Calu3 (cell line): ENCODE measurements at regions not wholly inside any gene's neighbourhood (a gene's known extent, or its start where the extent isn't known, plus 50 kb on each side); places are given as distances from the start of the nearest gene placed in this dataset.

ENCODE experiments used
- BruUV-seq: library from RNA; stranded (reverse); fragments of 400-500 nt; replicated peaks from 2 replicates; lab custom pipeline; 2021; lab: Mats Ljungman, UMichigan
- CTCF ChIA-PET: fragments of 300-600 bp; sonication (Branson Sonifier 250); formaldehyde crosslinking; loops from one replicate; lab custom pipeline; 2022; ENCODE audit warnings: antibody characterized with exemption; lab: Charles Lee
- DNase-seq: peaks from one replicate; pipeline ENCODE4 v3.0.0; 2022
- H3K27ac Mint-ChIP-seq: one replicate; pipeline ENCODE4 v1.8.0; 2022; ENCODE audit warnings: mixed read lengths; ENCODE audit not compliant: unreplicated experiment
- H3K27me3 Mint-ChIP-seq: one replicate; pipeline ENCODE4 v1.8.0; 2022; ENCODE audit warnings: mixed read lengths; ENCODE audit not compliant: unreplicated experiment
- H3K36me3 Mint-ChIP-seq: one replicate; pipeline ENCODE4 v1.8.0; 2022; ENCODE audit warnings: mild to moderate bottlenecking, moderate library complexity, mixed read lengths; ENCODE audit not compliant: insufficient read depth, unreplicated experiment
- H3K4me1 Mint-ChIP-seq: one replicate; pipeline ENCODE4 v1.8.0; 2022; ENCODE audit warnings: mild to moderate bottlenecking, low read depth, mixed read lengths; ENCODE audit not compliant: unreplicated experiment
- H3K4me3 Mint-ChIP-seq: one replicate; pipeline ENCODE4 v1.8.0; 2022; ENCODE audit warnings: mild to moderate bottlenecking, low read depth, moderate library complexity, mixed read lengths; ENCODE audit not compliant: unreplicated experiment
- H3K9me3 Mint-ChIP-seq: one replicate; pipeline ENCODE4 v1.8.0; 2022; ENCODE audit warnings: low read depth, mixed read lengths; ENCODE audit not compliant: unreplicated experiment
- intact Hi-C: fragments of 100-400 bp; cut with micrococcal nuclease; formaldehyde crosslinking; loops from one replicate; pipeline ENCODE4 v1.10.0; 2022; ENCODE audit not compliant: unreplicated experiment
- TF ChIP-seq, protein P1 (sequence below): fragments of 200-600 bp; IDR thresholded peaks from one replicate; pipeline ENCODE4 v1.8.0; 2022; ENCODE audit warnings: antibody characterized with exemption; ENCODE audit not compliant: unreplicated experiment

DNA sequence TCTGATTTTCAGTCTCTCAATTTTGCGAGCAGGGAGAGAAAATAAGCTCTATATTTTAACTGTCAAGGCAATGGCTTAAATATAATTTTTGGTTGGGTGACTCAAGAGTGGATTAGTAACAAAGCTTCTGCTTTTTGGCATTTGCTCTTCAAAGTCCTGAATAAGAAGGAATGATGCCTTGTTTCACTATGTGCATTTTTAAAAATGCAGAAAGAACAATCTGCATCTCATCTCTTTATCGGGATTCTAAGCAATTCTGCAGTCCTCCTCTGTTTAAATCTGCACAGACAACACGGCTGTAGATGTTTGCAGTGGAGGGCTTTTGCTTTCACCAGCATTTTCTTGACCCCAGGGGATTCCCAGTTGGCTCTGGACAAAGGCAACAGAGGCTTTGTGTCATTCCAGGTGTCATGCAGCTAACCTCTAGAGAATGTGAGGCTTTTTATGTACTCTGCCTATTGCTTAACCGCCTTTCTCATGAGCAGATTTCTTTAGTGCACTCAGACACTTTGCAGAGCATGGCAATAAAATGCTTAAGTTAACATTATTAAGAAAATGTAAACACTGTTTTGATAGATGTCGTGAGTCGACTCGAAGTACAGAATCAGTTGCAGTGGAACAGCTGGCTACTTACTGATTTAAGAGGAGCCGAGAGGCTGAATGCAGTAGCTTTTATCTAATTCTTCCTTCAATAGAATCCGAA is 783.2 kb upstream of the NEGR1 start:
- CTCF ChIA-PET, result no interaction called here
- no peak overlapping the region for H3K27ac Mint-ChIP-seq
- no peak overlapping the region for H3K4me3 Mint-ChIP-seq

DNA sequence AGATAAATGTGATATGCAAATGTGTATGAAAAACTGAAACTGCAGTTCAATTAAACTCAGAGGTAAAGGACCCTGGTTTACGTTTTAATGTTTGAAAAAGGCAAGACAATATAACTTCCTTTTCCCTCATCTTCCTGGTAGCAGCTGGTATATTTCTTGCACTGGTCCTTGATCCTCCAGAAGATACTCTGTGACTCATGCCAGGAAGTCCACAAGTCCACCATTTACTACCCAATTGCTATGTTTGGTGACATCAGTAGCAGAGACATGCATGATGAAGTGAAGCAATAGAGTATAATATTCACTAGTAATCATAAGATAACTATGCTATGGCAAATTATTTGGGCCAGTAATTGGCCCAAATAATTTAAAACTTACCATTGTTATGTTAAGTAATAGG is 774.5 kb upstream of the NEGR1 start:
- peaks cover 10% of the 10 kb centered on the region for H3K9me3 Mint-ChIP-seq
- BruUV-seq, result no TSS peak
- H3K4me3 Mint-ChIP-seq, result no peak overlapping the region
- H3K4me1 Mint-ChIP-seq, result no peaks in the 10 kb centered on the region
- no peaks in the 10 kb centered on the region for H3K36me3 Mint-ChIP-seq
- no peak for DNase-seq
- no peak overlapping the region for H3K27ac Mint-ChIP-seq
- intact Hi-C loops, result no loop called here
- CTCF ChIA-PET, result no interaction called here
- H3K27me3 Mint-ChIP-seq, result no peaks in the 10 kb centered on the region
- TF ChIP-seq, protein P1, sequence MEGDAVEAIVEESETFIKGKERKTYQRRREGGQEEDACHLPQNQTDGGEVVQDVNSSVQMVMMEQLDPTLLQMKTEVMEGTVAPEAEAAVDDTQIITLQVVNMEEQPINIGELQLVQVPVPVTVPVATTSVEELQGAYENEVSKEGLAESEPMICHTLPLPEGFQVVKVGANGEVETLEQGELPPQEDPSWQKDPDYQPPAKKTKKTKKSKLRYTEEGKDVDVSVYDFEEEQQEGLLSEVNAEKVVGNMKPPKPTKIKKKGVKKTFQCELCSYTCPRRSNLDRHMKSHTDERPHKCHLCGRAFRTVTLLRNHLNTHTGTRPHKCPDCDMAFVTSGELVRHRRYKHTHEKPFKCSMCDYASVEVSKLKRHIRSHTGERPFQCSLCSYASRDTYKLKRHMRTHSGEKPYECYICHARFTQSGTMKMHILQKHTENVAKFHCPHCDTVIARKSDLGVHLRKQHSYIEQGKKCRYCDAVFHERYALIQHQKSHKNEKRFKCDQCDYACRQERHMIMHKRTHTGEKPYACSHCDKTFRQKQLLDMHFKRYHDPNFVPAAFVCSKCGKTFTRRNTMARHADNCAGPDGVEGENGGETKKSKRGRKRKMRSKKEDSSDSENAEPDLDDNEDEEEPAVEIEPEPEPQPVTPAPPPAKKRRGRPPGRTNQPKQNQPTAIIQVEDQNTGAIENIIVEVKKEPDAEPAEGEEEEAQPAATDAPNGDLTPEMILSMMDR, result no peak

More for the DNA sequence above, 783.2 kb upstream of the NEGR1 start:
- H3K36me3 Mint-ChIP-seq, result no peaks in the 10 kb centered on the region
- BruUV-seq, result no TSS peak
- H3K27me3 Mint-ChIP-seq, result no peaks in the 10 kb centered on the region
- TF ChIP-seq, protein P1, result no peak
- no peaks in the 10 kb centered on the region for H3K4me1 Mint-ChIP-seq
- DNase-seq, result no peak
- peaks cover 10% of the 10 kb centered on the region for H3K9me3 Mint-ChIP-seq
- intact Hi-C loops, result no loop called here

DNA sequence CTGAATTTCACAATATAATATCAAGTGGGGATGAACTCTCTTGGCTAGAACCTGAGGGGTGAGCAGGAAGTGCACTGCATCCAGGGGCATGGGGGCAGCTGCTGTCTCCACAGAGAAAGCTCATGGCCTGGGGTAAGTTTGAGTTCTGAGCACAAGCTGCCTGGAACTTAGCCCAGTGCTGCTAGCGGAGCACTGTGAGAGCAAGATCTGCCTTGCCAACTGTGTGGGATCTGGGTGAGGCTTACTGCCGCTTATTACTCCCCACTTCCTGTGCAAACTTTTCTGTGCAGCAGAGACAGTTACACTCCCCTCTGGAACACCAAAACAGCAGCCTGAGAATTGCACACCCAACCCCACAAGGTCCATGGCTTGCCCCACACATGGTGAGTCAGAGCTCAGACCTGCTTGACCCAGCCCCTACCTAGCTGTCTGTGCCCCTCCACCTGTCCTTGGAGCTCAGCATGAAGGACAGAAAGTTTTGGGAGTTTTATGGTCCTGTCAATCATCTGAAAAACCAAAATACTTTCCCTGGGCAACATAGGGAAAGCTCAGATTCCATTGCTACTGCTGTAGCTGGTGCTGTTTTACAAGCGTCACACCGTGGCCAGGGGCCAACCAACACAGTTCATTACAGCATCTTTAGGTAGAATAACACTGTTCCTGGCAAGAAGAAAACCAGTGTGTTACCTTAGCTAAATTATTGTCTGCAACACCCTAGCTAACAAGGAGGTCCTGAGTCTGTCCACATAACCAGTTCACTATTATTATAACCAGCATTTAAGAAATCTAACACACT is 762.1 kb upstream of the NEGR1 start:
- Mint-ChIP-seq H3K4me3 (no peak overlapping the region), H3K27me3 (no peaks in the 10 kb centered on the region), H3K36me3 (no peaks in the 10 kb centered on the region), H3K4me1 (no peaks in the 10 kb centered on the region), H3K27ac (no peak overlapping the region), H3K9me3 (peaks cover 7% of the 10 kb centered on the region)
- no TSS peak for BruUV-seq
- TF ChIP-seq, protein P1, result no peak
- no peak for DNase-seq
- CTCF ChIA-PET, result no interaction called here
- intact Hi-C loops, result no loop called here

DNA sequence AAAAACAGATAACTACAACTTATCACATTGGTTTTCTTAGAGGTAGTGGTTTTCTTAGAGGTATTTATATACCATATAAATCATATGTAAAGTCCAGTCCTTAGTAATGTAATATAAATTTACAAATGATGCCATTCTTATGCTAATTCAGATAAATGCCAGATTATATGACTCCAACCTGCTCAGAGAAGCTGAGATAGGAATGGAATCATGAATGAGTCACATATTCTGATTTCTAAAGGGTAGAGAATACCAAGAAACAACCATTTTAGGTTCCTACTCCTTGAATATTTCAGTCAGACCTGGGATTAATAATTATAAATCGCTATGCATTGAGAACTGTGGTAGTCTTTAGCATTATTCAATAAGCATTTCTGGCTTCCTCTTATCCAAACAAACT is 760.1 kb upstream of the NEGR1 start:
- Mint-ChIP-seq H3K27me3 (no peaks in the 10 kb centered on the region), H3K4me3 (no peak overlapping the region), H3K9me3 (peaks cover 12% of the 10 kb centered on the region), H3K4me1 (no peaks in the 10 kb centered on the region), H3K27ac (no peak overlapping the region), H3K36me3 (no peaks in the 10 kb centered on the region)
- CTCF ChIA-PET, result no interaction called here
- intact Hi-C loops, result no loop called here
- TF ChIP-seq, protein P1, result no peak
- no TSS peak for BruUV-seq
- DNase-seq, result no peak
